Dendritic cell treated with granulocyte-macrophage colony-stimulating factor and Interleukin-4, amounts not matched to agents 40 ng/mL and 50 ng/mL, for 4 days (primary cell): ENCODE measurements at regions not wholly inside any gene's neighbourhood (a gene's known extent, or its start where the extent isn't known, plus 50 kb on each side); places are given as distances from the start of the nearest gene placed in this dataset.

Experiments used
- H3K27ac Mint-ChIP-seq: one replicate; pipeline ENCODE4 v1.8.0; 2022; ENCODE audit warnings: mild to moderate bottlenecking, mixed read lengths
- H3K27me3 Mint-ChIP-seq: one replicate; pipeline ENCODE4 v1.8.0; 2022; ENCODE audit warnings: mild to moderate bottlenecking, mixed read lengths
- H3K36me3 Mint-ChIP-seq: one replicate; pipeline ENCODE4 v1.8.0; 2022; ENCODE audit warnings: low read depth, mixed read lengths
- H3K4me1 Mint-ChIP-seq: one replicate; pipeline ENCODE4 v1.8.0; 2022; ENCODE audit warnings: low read depth, mixed read lengths
- H3K4me3 Mint-ChIP-seq: one replicate; pipeline ENCODE4 v1.8.0; 2022; ENCODE audit warnings: mild to moderate bottlenecking, moderate library complexity, mixed read lengths
- H3K9me3 Mint-ChIP-seq: one replicate; pipeline ENCODE4 v1.8.0; 2022; ENCODE audit warnings: mixed read lengths
- intact Hi-C: fragments of 100-400 bp; cut with micrococcal nuclease; formaldehyde crosslinking; loops from one replicate; pipeline ENCODE4 v1.15.0; 2022

DNA sequence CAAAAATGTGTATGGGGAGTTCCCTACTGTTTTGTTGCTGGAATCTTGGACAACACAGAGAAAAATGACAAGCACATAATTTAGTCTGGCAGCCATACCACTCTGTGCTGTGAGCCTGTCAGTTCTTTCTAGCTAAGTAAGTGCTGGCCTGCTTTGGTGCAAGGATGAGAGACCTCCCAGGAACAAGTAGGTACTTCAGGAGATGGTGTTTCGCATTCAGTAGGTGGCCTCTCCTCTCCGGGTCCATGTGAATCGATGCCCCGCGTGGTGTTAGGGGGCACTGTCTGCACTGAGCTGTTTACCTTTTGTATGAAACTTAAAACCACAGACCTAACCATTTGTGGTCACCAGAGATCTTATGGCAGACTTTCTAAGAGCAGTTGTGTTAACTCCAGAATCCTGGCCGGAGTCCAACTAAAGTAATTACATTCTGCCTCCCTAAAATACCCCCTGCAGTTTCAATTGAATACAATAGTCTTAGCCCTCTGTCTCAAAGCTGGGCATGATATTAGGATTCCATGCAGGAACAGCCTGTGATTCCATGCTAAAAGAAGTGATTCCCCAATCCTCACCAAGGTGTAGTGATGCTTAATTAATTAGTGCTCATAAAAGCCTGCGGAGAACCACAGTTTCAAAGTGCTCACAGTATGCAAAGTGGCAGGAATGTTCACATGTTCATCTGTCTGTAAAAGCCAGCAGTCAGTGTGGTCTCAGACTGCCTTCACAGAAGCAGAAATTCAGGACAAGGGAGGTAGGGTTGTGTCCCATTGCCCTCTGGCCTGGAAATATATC, 64.2 kb downstream of the LLPH start:
- H3K27me3 Mint-ChIP-seq = peaks cover 12% of the 10 kb centered on the region
- H3K36me3 Mint-ChIP-seq = no peaks in the 10 kb centered on the region
- intact Hi-C loops = no loop called here
- peaks cover 14% of the 10 kb centered on the region for H3K4me1 Mint-ChIP-seq
- H3K27ac Mint-ChIP-seq = no peak overlapping the region
- no peak overlapping the region for H3K4me3 Mint-ChIP-seq
- H3K9me3 Mint-ChIP-seq = peaks cover 9% of the 10 kb centered on the region

- H3K27ac Mint-ChIP-seq = no peak overlapping the region
- peaks cover 8% of the 10 kb centered on the region for H3K4me1 Mint-ChIP-seq
- no peaks in the 10 kb centered on the region for H3K36me3 Mint-ChIP-seq
- H3K9me3 Mint-ChIP-seq = peaks cover 9% of the 10 kb centered on the region
- H3K4me3 Mint-ChIP-seq = no peak overlapping the region
- peaks cover 12% of the 10 kb centered on the region for H3K27me3 Mint-ChIP-seq
- intact Hi-C loops = no loop called here
Observed at GRCh38 chr12:66065641-66066136, 64.9 kb downstream of the LLPH start.

DNA sequence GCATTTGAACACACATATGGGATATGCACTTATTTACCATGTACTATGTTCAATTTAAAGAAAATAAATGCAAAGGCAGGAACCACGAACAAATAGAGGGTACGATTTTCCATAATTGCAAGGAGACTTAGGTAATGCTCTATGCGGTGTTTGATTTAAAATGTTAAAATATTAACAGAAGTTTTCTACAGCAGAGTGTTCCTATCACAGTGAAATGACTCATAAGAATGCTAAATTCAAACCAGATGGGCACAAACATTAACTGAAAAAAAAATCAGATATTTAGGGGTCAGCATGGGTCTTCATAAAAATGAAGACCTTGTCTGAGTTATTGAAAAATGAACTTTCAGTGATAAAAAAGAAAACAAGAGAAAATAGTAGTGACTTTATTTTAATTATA, 65.4 kb downstream of the LLPH start:
- intact Hi-C loops = no loop called here
- Mint-ChIP-seq H3K27me3 (peaks cover 12% of the 10 kb centered on the region), H3K9me3 (peaks cover 9% of the 10 kb centered on the region), H3K27ac (no peak overlapping the region), H3K36me3 (no peaks in the 10 kb centered on the region), H3K4me3 (no peak overlapping the region), H3K4me1 (peaks cover 8% of the 10 kb centered on the region)

DNA sequence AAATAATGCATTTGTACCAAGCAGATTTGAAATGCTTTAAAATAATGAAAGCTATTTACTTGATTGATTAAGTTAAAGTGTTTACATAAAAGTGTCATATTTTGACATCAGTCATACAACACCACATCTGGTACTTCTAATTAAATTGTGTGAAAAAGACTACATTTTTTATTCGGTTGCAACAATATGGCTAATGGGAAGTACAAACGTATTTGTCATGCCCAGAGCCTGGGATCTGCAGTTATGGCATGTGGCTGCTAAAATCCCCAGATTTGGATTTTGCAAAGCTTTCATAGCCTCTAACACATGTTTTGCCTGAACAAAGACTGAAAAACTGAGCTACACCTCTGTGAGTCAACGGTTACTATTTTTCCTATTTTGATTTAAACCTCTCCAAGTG, 66.6 kb downstream of the LLPH start:
- intact Hi-C loops = no loop called here

GRCh38 chr12:66062290-66062625, 68.3 kb downstream of the LLPH start:
- H3K27ac Mint-ChIP-seq = no peak overlapping the region
- no peaks in the 10 kb centered on the region for H3K36me3 Mint-ChIP-seq
- peaks cover 8% of the 10 kb centered on the region for H3K4me1 Mint-ChIP-seq
- intact Hi-C loops = no loop called here
- peaks cover 12% of the 10 kb centered on the region for H3K27me3 Mint-ChIP-seq
- H3K9me3 Mint-ChIP-seq = peaks cover 8% of the 10 kb centered on the region
- H3K4me3 Mint-ChIP-seq = no peak overlapping the region

More for the DNA sequence above, 66.6 kb downstream of the LLPH start:
- Mint-ChIP-seq H3K36me3 (no peaks in the 10 kb centered on the region), H3K27ac (no peak overlapping the region), H3K4me3 (no peak overlapping the region), H3K4me1 (peaks cover 8% of the 10 kb centered on the region), H3K27me3 (peaks cover 12% of the 10 kb centered on the region), H3K9me3 (peaks cover 9% of the 10 kb centered on the region)

DNA sequence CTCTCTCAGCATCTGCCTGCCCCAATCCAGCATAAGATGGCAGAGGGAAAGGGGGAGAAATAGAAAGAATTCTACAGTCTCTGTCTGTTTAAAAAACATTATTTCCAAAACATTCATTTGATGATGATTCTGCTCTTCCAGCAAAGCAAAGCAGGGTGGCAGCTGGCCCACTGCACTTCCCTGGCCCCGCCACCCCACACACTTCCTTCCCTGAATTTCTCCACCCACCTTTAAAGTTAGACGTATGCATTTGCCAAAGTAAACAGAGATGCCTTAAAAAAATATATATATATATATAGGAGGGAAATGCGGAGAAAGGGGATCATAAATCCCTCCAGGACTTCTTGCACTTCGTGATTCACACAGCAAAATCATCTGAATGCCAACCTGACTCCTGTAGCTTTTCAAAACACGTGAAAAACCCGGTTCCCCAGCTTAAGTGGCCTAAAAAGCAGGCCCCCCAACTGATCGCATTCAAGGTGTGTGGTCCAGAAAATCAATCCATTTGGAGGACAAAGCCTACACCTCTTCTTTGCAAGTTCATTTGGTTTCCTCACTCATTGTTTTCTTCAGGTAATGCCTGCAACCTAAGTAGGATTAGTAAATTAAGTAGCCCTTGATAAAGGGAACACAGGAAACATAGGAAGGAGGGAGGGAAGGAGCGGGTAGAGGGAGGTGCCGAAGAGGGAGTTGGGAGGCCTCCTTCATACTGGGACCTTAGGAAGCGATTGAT, 68.8 kb downstream of the LLPH start:
- intact Hi-C loops = no loop called here

DNA sequence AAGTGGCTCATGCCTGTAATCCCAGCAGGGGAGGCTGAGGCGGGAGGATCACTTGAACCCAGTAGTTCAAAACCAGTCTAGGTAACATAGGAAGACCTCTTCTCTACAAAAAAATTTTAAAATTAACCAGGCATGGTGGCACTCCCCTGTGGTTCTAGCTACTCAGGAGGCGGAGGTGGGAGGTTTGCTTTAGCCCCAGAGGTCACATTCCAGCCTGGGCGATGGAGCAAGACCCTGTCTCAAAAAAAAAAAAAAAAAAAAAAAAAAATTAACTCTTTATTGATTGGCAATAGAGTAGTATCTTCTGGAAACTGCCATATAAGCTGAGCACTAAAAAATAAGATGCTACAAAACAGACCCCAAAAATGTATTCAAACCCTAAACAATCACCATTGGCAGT, 69.5 kb downstream of the LLPH start:
- H3K9me3 Mint-ChIP-seq = no peaks in the 10 kb centered on the region
- H3K36me3 Mint-ChIP-seq = no peaks in the 10 kb centered on the region
- intact Hi-C loops = no loop called here
- H3K27ac Mint-ChIP-seq = no peak overlapping the region
- peaks cover 11% of the 10 kb centered on the region for H3K4me1 Mint-ChIP-seq
- H3K4me3 Mint-ChIP-seq = no peak overlapping the region
- peaks cover 12% of the 10 kb centered on the region for H3K27me3 Mint-ChIP-seq

More for the DNA sequence above, 68.8 kb downstream of the LLPH start:
- peaks cover 12% of the 10 kb centered on the region for H3K27me3 Mint-ChIP-seq
- H3K27ac Mint-ChIP-seq = no peak overlapping the region
- H3K4me3 Mint-ChIP-seq = no peak overlapping the region
- H3K36me3 Mint-ChIP-seq = no peaks in the 10 kb centered on the region
- peaks cover 3% of the 10 kb centered on the region for H3K9me3 Mint-ChIP-seq
- H3K4me1 Mint-ChIP-seq = peaks cover 8% of the 10 kb centered on the region

GRCh38 chr12:66060163-66060907, 70.2 kb downstream of the LLPH start:
- Mint-ChIP-seq H3K4me1 (peaks cover 15% of the 10 kb centered on the region), H3K36me3 (no peaks in the 10 kb centered on the region), H3K9me3 (no peaks in the 10 kb centered on the region), H3K27ac (no peak overlapping the region), H3K27me3 (peaks cover 9% of the 10 kb centered on the region), H3K4me3 (no peak overlapping the region)
- intact Hi-C loops = no loop called here

DNA sequence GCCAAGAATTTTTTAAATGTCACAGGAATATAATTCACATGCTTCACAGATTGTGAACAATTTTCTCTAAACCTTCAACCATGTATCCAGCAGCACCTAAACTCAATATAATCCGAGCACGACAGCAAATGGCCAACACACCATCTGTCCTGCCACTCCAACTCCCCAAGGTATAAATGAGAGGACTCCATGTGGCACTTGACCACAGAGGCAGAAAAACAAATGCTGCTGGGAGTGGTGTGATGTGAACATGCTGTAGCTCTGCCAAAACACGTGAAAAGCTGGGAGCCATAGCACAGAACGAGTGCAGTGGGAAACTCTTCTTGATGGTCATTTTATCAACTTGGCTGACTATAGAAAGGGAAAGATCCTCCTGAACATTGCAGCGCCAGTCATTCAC, 70.9 kb downstream of the LLPH start:
- H3K4me3 Mint-ChIP-seq = no peak overlapping the region
- intact Hi-C loops = no loop called here
- H3K27me3 Mint-ChIP-seq = peaks cover 7% of the 10 kb centered on the region
- no peaks in the 10 kb centered on the region for H3K36me3 Mint-ChIP-seq
- no peak overlapping the region for H3K27ac Mint-ChIP-seq
- peaks cover 15% of the 10 kb centered on the region for H3K4me1 Mint-ChIP-seq
- no peaks in the 10 kb centered on the region for H3K9me3 Mint-ChIP-seq

- intact Hi-C loops = no loop called here
- H3K4me3 Mint-ChIP-seq = no peak overlapping the region
- H3K9me3 Mint-ChIP-seq = no peaks in the 10 kb centered on the region
- no peak overlapping the region for H3K27ac Mint-ChIP-seq
- H3K36me3 Mint-ChIP-seq = no peaks in the 10 kb centered on the region
- peaks cover 15% of the 10 kb centered on the region for H3K4me1 Mint-ChIP-seq
- peaks cover 4% of the 10 kb centered on the region for H3K27me3 Mint-ChIP-seq
Observed at GRCh38 chr12:66058554-66058953, 72.0 kb downstream of the LLPH start.

DNA sequence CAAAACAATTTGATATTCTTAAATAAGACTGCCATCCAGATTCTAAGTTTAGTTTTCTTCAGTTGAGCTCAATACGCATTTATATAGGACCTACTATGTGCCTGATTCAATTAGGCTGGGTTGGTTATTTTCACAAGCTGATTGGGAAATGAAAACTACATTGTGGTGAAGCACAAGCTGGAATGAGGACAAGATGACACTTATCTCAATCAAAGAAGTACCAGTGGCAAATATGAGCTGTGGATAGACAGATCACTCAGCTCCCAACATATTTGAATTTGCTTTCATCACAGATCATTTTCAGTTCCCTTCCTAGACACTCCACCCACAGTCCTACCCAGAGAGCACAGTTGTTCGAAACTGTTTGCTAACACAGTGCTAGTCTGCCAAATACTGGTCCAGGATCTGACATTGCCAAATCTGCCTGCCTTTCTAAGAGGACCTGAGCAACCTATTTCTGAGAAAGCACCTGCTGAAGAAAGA, 74.7 kb downstream of the LLPH start:
- peaks cover 7% of the 10 kb centered on the region for H3K4me1 Mint-ChIP-seq
- H3K9me3 Mint-ChIP-seq = no peaks in the 10 kb centered on the region
- H3K36me3 Mint-ChIP-seq = no peaks in the 10 kb centered on the region
- intact Hi-C loops = no loop called here
- no peaks in the 10 kb centered on the region for H3K27me3 Mint-ChIP-seq
- no peak overlapping the region for H3K4me3 Mint-ChIP-seq
- no peak overlapping the region for H3K27ac Mint-ChIP-seq

- intact Hi-C loops = no loop called here
- H3K4me3 Mint-ChIP-seq = no peak overlapping the region
- no peak overlapping the region for H3K27ac Mint-ChIP-seq
- peaks cover 2% of the 10 kb centered on the region for H3K27me3 Mint-ChIP-seq
- no peaks in the 10 kb centered on the region for H3K9me3 Mint-ChIP-seq
- no peaks in the 10 kb centered on the region for H3K36me3 Mint-ChIP-seq
- peaks cover 11% of the 10 kb centered on the region for H3K4me1 Mint-ChIP-seq
Observed at GRCh38 chr12:66052988-66053615, 77.4 kb downstream of the LLPH start.

- Mint-ChIP-seq H3K9me3 (no peaks in the 10 kb centered on the region), H3K27ac (no peak overlapping the region), H3K27me3 (peaks cover 2% of the 10 kb centered on the region), H3K4me3 (no peak overlapping the region), H3K4me1 (peaks cover 11% of the 10 kb centered on the region), H3K36me3 (no peaks in the 10 kb centered on the region)
- intact Hi-C loops = no loop called here
Observed at GRCh38 chr12:66051361-66051760, 79.2 kb downstream of the LLPH start.
